ENCODE measurements at regions not wholly inside any gene's neighbourhood (a gene's known extent, or its start where the extent isn't known, plus 50 kb on each side); places are given as distances from the start of the nearest gene placed in this dataset.
"Not testable (repeated sequence)": the region's sequence is repeated elsewhere in the genome, so short reads cannot be mapped to it uniquely, and the experiment has no call there.

GRCh38 chr6:118705544-118706491, 54.4 kb upstream of the CEP85L start:
- no peak overlapping the region for H3K4me3 ChIP-seq (ENCODE audit: low read depth, low read length)
- TF ChIP-seq, protein P1, sequence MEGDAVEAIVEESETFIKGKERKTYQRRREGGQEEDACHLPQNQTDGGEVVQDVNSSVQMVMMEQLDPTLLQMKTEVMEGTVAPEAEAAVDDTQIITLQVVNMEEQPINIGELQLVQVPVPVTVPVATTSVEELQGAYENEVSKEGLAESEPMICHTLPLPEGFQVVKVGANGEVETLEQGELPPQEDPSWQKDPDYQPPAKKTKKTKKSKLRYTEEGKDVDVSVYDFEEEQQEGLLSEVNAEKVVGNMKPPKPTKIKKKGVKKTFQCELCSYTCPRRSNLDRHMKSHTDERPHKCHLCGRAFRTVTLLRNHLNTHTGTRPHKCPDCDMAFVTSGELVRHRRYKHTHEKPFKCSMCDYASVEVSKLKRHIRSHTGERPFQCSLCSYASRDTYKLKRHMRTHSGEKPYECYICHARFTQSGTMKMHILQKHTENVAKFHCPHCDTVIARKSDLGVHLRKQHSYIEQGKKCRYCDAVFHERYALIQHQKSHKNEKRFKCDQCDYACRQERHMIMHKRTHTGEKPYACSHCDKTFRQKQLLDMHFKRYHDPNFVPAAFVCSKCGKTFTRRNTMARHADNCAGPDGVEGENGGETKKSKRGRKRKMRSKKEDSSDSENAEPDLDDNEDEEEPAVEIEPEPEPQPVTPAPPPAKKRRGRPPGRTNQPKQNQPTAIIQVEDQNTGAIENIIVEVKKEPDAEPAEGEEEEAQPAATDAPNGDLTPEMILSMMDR (IDR thresholded peaks at IDR 0.05; ENCODE audit: borderline replicate concordance, insufficient read depth, low read depth, low read length): no peak

DNA sequence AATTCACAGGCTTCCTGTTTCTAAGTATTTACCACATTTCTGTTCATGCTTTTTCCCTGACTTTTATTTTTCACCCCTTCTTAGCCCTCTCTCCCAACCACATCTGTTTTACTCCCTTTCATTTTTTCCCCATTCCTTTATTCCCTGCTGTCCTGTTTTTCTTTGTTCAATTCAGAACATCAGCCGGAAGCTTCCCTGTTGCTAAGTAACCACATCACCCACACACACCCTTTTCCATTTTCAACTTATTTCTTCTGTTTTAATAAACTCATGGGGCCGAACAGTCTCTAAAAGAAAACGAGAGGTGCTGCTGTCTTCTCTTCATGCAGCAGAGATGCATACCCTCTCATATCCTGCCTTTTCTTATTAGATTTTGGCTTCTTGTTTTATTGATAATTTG, 53.5 kb upstream of the CEP85L start:
- H3K4me3 ChIP-seq (ENCODE audit: low read depth, low read length): no peak overlapping the region

GRCh38 chr6:118701260-118701659, 49.9 kb upstream of the CEP85L start:
- not testable (repeated sequence) for H3K4me3 ChIP-seq (ENCODE audit: low read depth, low read length)

More for the DNA sequence above, 53.5 kb upstream of the CEP85L start:
- TF ChIP-seq, protein P1 (IDR thresholded peaks at IDR 0.05; ENCODE audit: borderline replicate concordance, insufficient read depth, low read depth, low read length): no peak
